ENCODE measurements at regions not wholly inside any gene's neighbourhood (a gene's known extent, or its start where the extent isn't known, plus 50 kb on each side); places are given as distances from the start of the nearest gene placed in this dataset.

DNA sequence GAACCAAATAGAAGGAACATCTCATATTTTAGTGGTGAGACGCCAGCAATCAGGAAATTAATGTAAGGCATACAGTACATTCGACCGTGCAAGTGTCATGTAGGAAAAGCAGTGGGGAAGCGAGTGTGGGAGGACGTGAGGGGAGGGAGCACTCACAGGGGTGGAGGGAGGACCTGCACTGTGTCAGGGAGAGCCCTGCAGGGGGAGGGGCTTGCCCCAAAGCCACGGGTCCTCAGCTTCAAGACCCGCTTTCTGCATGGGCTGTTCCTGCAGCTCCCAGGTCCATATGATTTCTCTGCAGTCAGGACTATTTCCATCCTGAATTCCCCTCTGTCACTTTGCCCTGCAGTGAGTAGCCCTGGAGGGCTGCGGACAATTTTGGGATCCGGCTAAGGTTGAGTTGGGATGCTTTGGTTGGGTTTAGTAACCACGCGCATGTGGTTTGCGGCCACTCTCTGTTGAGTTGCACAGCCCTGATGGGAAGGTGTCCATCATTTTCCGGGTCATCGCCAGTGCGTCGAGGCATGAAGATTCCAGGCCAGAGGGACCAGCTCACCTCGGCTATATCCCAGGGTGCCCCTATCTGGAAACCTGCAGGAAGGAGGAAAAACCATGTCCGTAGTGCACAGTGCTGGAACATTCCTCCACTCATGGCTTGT, 61.9 kb downstream of the IRX1 start:
- H3K4me1 ChIP-seq (ENCODE audit: insufficient read depth), result no peaks in the 10 kb centered on the region
- H3F3A ChIP-seq (replicated peaks; ENCODE audit: low read depth), result no peaks in the 10 kb centered on the region
- H3K4me1 Mint-ChIP-seq, result no peaks in the 10 kb centered on the region
- DNase-seq (ENCODE audit: low spot score) (no peak), ATAC-seq (no peak)
- no peaks in the 10 kb centered on the region for H3K27me3 ChIP-seq (ENCODE audit: insufficient read depth)
- H3K27ac ChIP-seq (ENCODE audit: low read depth), result no peak overlapping the region
- H3K4me3 ChIP-seq, result no peak overlapping the region
- H3K27me3 Mint-ChIP-seq (ENCODE audit: insufficient read depth, low read depth, poor library complexity), result no peaks in the 10 kb centered on the region
- no peak overlapping the region for H3K4me3 Mint-ChIP-seq
- H2AFZ ChIP-seq, result no peak overlapping the region
- H3K27ac Mint-ChIP-seq, result no peak overlapping the region
- H3K9me2 ChIP-seq (ENCODE audit: insufficient read depth), result no peaks in the 10 kb centered on the region
- H3K79me2 ChIP-seq (replicated peaks; ENCODE audit: insufficient read depth), result no peaks in the 10 kb centered on the region
- H3K4me2 ChIP-seq, result no peak overlapping the region
- no peaks in the 10 kb centered on the region for H3K36me3 Mint-ChIP-seq (ENCODE audit: low read depth)
- no peaks in the 10 kb centered on the region for H3K9me3 Mint-ChIP-seq
- no peaks in the 10 kb centered on the region for H4K20me1 ChIP-seq (replicated peaks; ENCODE audit: insufficient read depth)
- no peaks in the 10 kb centered on the region for H3K36me3 ChIP-seq (ENCODE audit: insufficient read depth)
- no peak for TF ChIP-seq CREB1 (CRISPR knock-in tag; IDR thresholded peaks at IDR 0.05; ENCODE audit: low read depth)
- TF ChIP-seq EZH2phosphoT487 (IDR thresholded peaks at IDR 0.05; ENCODE audit: unreplicated experiment), result no peak
- TF ChIP-seq, protein P1, sequence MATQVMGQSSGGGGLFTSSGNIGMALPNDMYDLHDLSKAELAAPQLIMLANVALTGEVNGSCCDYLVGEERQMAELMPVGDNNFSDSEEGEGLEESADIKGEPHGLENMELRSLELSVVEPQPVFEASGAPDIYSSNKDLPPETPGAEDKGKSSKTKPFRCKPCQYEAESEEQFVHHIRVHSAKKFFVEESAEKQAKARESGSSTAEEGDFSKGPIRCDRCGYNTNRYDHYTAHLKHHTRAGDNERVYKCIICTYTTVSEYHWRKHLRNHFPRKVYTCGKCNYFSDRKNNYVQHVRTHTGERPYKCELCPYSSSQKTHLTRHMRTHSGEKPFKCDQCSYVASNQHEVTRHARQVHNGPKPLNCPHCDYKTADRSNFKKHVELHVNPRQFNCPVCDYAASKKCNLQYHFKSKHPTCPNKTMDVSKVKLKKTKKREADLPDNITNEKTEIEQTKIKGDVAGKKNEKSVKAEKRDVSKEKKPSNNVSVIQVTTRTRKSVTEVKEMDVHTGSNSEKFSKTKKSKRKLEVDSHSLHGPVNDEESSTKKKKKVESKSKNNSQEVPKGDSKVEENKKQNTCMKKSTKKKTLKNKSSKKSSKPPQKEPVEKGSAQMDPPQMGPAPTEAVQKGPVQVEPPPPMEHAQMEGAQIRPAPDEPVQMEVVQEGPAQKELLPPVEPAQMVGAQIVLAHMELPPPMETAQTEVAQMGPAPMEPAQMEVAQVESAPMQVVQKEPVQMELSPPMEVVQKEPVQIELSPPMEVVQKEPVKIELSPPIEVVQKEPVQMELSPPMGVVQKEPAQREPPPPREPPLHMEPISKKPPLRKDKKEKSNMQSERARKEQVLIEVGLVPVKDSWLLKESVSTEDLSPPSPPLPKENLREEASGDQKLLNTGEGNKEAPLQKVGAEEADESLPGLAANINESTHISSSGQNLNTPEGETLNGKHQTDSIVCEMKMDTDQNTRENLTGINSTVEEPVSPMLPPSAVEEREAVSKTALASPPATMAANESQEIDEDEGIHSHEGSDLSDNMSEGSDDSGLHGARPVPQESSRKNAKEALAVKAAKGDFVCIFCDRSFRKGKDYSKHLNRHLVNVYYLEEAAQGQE (IDR thresholded peaks at IDR 0.05; ENCODE audit: unreplicated experiment), result no peak
- TF ChIP-seq POLR2AphosphoS5 (IDR thresholded peaks at IDR 0.05; ENCODE audit: low read depth), result no peak
- TF ChIP-seq ZNF462 (CRISPR knock-in tag; IDR thresholded peaks at IDR 0.05), result no peak
- TF ChIP-seq, protein P2, sequence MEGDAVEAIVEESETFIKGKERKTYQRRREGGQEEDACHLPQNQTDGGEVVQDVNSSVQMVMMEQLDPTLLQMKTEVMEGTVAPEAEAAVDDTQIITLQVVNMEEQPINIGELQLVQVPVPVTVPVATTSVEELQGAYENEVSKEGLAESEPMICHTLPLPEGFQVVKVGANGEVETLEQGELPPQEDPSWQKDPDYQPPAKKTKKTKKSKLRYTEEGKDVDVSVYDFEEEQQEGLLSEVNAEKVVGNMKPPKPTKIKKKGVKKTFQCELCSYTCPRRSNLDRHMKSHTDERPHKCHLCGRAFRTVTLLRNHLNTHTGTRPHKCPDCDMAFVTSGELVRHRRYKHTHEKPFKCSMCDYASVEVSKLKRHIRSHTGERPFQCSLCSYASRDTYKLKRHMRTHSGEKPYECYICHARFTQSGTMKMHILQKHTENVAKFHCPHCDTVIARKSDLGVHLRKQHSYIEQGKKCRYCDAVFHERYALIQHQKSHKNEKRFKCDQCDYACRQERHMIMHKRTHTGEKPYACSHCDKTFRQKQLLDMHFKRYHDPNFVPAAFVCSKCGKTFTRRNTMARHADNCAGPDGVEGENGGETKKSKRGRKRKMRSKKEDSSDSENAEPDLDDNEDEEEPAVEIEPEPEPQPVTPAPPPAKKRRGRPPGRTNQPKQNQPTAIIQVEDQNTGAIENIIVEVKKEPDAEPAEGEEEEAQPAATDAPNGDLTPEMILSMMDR (conservative IDR thresholded peaks at IDR 0.05; ENCODE audit: low read depth in 2 of 2), result no peak
- TF ChIP-seq JUNB (IDR thresholded peaks at IDR 0.05; ENCODE audit: unreplicated experiment), result no peak
- no peak for TF ChIP-seq ZNF114 (CRISPR knock-in tag; IDR thresholded peaks at IDR 0.05)
- TF ChIP-seq NANOG (IDR thresholded peaks at IDR 0.05; ENCODE audit: borderline replicate concordance), result no peak
- no peak for TF ChIP-seq STAT1 (IDR thresholded peaks at IDR 0.05; ENCODE audit: unreplicated experiment)
- TF ChIP-seq EZH2 (IDR thresholded peaks at IDR 0.05; ENCODE audit: low read depth, unreplicated experiment), result no peak
- TF ChIP-seq ZNF331 (CRISPR knock-in tag; IDR thresholded peaks at IDR 0.05; ENCODE audit: low read depth), result no peak
- TF ChIP-seq, protein P3, sequence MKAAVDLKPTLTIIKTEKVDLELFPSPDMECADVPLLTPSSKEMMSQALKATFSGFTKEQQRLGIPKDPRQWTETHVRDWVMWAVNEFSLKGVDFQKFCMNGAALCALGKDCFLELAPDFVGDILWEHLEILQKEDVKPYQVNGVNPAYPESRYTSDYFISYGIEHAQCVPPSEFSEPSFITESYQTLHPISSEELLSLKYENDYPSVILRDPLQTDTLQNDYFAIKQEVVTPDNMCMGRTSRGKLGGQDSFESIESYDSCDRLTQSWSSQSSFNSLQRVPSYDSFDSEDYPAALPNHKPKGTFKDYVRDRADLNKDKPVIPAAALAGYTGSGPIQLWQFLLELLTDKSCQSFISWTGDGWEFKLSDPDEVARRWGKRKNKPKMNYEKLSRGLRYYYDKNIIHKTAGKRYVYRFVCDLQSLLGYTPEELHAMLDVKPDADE (IDR thresholded peaks at IDR 0.05), result no peak

Measured in GM23338 (cell line).